ENCODE measurements at regions not wholly inside any gene's neighbourhood (a gene's known extent, or its start where the extent isn't known, plus 50 kb on each side); places are given as distances from the start of the nearest gene placed in this dataset.

DNA sequence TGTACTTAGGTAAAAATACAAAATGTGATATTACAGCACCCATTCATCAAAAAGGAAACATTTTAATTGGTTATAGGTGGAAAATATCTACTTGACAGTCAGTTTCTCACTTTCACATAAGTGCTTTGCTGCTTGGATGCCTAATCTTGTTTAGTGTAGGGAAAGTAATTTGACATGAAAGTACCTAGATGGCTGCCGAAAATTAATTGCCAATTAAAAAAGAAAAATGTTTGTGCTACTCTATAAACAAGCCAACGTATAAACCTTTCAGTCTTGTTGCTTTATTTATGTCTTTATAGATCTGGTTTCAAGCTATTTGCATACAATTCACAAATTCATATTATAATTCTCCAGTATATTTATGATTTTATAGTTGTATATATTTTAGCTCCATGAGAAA is 729.9 kb downstream of the DACH1 start:
- no peak overlapping the region for H3K4me3 ChIP-seq (ENCODE audit: low read depth, low read length)
- TF ChIP-seq, protein P1, sequence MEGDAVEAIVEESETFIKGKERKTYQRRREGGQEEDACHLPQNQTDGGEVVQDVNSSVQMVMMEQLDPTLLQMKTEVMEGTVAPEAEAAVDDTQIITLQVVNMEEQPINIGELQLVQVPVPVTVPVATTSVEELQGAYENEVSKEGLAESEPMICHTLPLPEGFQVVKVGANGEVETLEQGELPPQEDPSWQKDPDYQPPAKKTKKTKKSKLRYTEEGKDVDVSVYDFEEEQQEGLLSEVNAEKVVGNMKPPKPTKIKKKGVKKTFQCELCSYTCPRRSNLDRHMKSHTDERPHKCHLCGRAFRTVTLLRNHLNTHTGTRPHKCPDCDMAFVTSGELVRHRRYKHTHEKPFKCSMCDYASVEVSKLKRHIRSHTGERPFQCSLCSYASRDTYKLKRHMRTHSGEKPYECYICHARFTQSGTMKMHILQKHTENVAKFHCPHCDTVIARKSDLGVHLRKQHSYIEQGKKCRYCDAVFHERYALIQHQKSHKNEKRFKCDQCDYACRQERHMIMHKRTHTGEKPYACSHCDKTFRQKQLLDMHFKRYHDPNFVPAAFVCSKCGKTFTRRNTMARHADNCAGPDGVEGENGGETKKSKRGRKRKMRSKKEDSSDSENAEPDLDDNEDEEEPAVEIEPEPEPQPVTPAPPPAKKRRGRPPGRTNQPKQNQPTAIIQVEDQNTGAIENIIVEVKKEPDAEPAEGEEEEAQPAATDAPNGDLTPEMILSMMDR (IDR thresholded peaks at IDR 0.05; ENCODE audit: low read depth, low read length, missing control alignments): no peak
- in situ Hi-C loops (cut with HindIII; ENCODE audit: low sequenced_read_pairs): no loop called here
- no peak for DNase-seq (ENCODE audit: low read depth)

DNA sequence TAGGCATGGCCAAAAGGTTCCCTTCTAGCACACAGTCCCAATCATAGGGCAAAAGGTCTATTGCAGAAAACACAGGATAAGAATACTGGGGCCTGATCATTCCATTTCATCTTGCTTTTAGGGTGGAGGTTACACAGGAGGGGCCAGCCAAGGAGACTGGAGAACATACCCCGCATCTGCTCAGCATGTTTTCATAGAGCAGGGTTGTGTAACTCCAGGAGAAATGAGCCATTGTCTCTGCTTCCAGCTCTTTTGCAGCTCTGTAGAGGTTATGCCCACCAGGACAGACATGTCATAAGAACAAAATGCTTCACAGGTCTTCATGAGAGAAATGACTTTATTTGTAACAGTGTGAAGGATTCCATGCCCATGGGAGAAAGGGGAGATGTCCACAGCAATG is 742.8 kb downstream of the DACH1 start:
- in situ Hi-C loops (cut with HindIII; ENCODE audit: low sequenced_read_pairs): no loop called here
- no peak for DNase-seq (ENCODE audit: low read depth)
- no peak overlapping the region for H3K4me3 ChIP-seq (ENCODE audit: low read depth, low read length)
- TF ChIP-seq, protein P1 (IDR thresholded peaks at IDR 0.05; ENCODE audit: low read depth, low read length, missing control alignments): no peak

DNA sequence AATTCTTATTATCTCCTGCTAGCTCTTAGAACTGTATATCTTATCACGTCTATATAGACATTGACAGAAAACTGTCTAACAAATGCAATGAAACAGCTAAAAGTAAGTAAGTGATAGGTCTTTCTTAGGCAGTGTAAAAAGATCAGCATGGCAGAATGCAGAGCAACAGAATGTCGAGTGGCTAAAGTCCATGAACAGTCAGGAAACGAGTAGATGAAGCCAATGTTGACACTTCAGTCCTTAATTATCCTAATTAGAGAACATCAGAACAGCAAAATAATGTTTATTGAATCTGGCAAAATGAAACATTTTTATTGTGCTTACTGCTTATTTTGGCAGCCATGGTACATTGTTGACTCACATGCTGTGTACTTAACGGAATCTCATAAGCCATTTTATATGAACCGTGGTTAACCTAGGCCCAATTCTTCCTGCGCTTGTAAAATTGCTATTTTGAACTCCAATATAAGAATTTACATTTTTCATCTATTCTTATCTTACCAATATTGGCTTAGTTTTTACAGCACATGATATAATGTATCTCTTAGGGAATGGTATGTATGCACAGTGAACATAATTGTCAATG is 748.1 kb downstream of the DACH1 start:
- TF ChIP-seq, protein P1 (IDR thresholded peaks at IDR 0.05; ENCODE audit: low read depth, low read length, missing control alignments): no peak
- no peak overlapping the region for H3K4me3 ChIP-seq (ENCODE audit: low read depth, low read length)
- no peak for DNase-seq (ENCODE audit: low read depth)
- in situ Hi-C loops (cut with HindIII; ENCODE audit: low sequenced_read_pairs): no loop called here

DNA sequence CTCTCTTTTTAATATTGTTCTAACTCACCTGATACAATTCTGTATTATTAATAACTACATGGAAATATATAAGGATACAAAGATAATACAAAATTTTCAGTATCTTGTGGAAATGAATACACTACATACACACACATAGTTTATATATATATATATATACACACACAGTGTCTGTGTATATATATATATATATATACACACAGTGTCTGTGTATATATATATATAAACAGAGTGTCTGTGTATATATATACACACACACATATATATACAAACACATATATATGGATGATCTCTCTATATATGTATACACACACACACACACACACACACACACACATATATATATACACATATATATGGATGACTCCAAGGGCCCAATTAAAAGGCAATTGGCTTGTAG is 749.1 kb downstream of the DACH1 start:
- in situ Hi-C loops (cut with HindIII; ENCODE audit: low sequenced_read_pairs): no loop called here
- TF ChIP-seq, protein P1 (IDR thresholded peaks at IDR 0.05; ENCODE audit: low read depth, low read length, missing control alignments): no peak
- no peak for DNase-seq (ENCODE audit: low read depth)
- no peak overlapping the region for H3K4me3 ChIP-seq (ENCODE audit: low read depth, low read length)

DNA sequence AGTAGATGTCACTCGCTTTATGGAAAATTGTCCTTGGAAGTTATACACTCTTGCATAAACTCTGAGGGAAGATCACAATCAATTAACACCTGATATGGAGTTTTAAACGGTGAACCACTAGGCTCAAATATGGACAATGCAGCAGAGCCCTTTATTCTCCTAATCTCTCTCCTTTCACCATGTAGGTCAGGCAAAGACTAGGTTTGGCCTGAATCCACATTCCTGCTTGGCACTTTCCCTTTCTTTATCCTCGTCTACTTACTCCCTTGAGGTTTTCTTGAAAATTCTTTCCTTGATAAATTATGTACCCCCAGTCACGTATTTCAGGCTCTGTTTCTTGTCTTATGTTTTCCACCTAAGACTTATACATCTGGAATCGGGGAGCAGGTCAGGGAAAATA is 751.7 kb downstream of the DACH1 start:
- in situ Hi-C loops (cut with HindIII; ENCODE audit: low sequenced_read_pairs): no loop called here
- no peak overlapping the region for H3K4me3 ChIP-seq (ENCODE audit: low read depth, low read length)
- TF ChIP-seq, protein P1 (IDR thresholded peaks at IDR 0.05; ENCODE audit: low read depth, low read length, missing control alignments): no peak
- DNase-seq (ENCODE audit: low read depth): peak; percentile 18

DNA sequence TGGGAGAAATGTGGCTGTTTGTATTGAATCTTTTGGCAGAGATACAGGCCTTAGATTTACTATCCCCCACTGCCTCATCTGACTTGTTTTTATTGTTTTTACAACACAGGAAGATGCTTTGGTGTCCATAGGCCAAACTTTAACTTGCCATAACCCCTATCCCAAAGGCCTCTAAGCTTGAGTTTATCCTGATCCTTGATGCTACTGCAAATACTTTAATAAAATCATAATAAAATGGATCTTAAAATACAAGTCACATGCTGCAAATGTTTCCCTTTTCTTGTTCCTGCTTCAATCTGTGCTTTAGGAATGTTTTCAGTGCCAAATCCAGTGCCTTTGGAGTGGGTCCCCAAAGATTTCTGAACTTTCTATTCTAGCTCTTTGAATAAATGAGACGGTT is 770.6 kb downstream of the DACH1 start:
- no peak overlapping the region for H3K4me3 ChIP-seq (ENCODE audit: low read depth, low read length)
- in situ Hi-C loops (cut with HindIII; ENCODE audit: low sequenced_read_pairs): no loop called here
- TF ChIP-seq, protein P1 (IDR thresholded peaks at IDR 0.05; ENCODE audit: low read depth, low read length, missing control alignments): no peak
- no peak for DNase-seq (ENCODE audit: low read depth)

Data from astrocyte of the cerebellum (primary cell).